GM23338 (cell line): ENCODE measurements at regions not wholly inside any gene's neighbourhood (a gene's known extent, or its start where the extent isn't known, plus 50 kb on each side); places are given as distances from the start of the nearest gene placed in this dataset.

Experiments
- ATAC-seq: fragments of 200-7000 bp; cut with Tn5 transposase; 3 replicates; pipeline ENCODE4 v1.9.1; 2020
- DNase-seq: peaks from one replicate; pipeline ENCODE4 v3.0.0-alpha.2; 2015; ENCODE audit warnings: low spot score
- H2AFZ ChIP-seq: fragments of 200-600 bp; sonication (generic); 2 replicates; pipeline ENCODE4 v1.8.0; 2016; ENCODE audit warnings: antibody characterized with exemption, mild to moderate bottlenecking, moderate library complexity
- H3F3A ChIP-seq: fragments of 200-600 bp; sonication (generic); replicated peaks from 2 replicates; pipeline ENCODE4 v1.8.0; 2017; ENCODE audit warnings: antibody characterized with exemption, mixed run types, low read depth
- H3K27ac ChIP-seq: fragments of 200-600 bp; sonication (generic); 2 replicates; pipeline ENCODE4 v1.6.1; 2016; ENCODE audit warnings: low read depth
- H3K27me3 ChIP-seq: fragments of 200-600 bp; sonication (generic); 2 replicates; pipeline ENCODE4 v1.8.0; 2016; ENCODE audit warnings: mild to moderate bottlenecking, mixed run types, moderate library complexity; ENCODE audit not compliant: insufficient read depth
- H3K36me3 ChIP-seq: fragments of 200-600 bp; sonication (generic); 2 replicates; pipeline ENCODE4 v1.8.0; 2016; ENCODE audit warnings: mild to moderate bottlenecking; ENCODE audit not compliant: insufficient read depth
- H3K4me1 ChIP-seq: fragments of 200-600 bp; sonication (generic); 2 replicates; pipeline ENCODE4 v1.8.0; 2016; ENCODE audit warnings: mild to moderate bottlenecking, moderate library complexity; ENCODE audit not compliant: insufficient read depth
- H3K4me2 ChIP-seq: fragments of 200-600 bp; sonication (generic); 2 replicates; pipeline ENCODE4 v1.7.1; 2017; ENCODE audit warnings: mixed run types
- H3K4me3 ChIP-seq: fragments of 200-600 bp; sonication (generic); 2 replicates; pipeline ENCODE4 v1.6.1; 2016; ENCODE audit warnings: mixed run types
- H3K79me2 ChIP-seq: fragments of 200-600 bp; sonication (generic); replicated peaks from 2 replicates; pipeline ENCODE4 v1.8.0; 2017; ENCODE audit warnings: mild to moderate bottlenecking; ENCODE audit not compliant: insufficient read depth
- H3K9me2 ChIP-seq: fragments of 200-600 bp; sonication (generic); 2 replicates; pipeline ENCODE4 v1.8.0; 2017; ENCODE audit not compliant: insufficient read depth
- H4K20me1 ChIP-seq: fragments of 200-600 bp; sonication (generic); replicated peaks from 2 replicates; pipeline ENCODE4 v1.8.0; 2017; ENCODE audit warnings: mild to moderate bottlenecking; ENCODE audit not compliant: insufficient read depth
- H3K27ac Mint-ChIP-seq: 2 replicates; pipeline ENCODE4 v1.8.0; 2020; ENCODE audit warnings: inconsistent platforms, mild to moderate bottlenecking, moderate library complexity, mixed read lengths
- H3K27me3 Mint-ChIP-seq: 3 replicates; pipeline ENCODE4 v1.8.0; 2022; ENCODE audit warnings: low read depth, mild to moderate bottlenecking, moderate library complexity, mixed read lengths, inconsistent platforms; ENCODE audit not compliant: insufficient read depth, poor library complexity
- H3K36me3 Mint-ChIP-seq: 3 replicates; pipeline ENCODE4 v1.8.0; 2021; ENCODE audit warnings: low read depth, mild to moderate bottlenecking, inconsistent platforms, moderate library complexity, mixed read lengths
- H3K4me1 Mint-ChIP-seq: 3 replicates; pipeline ENCODE4 v1.8.0; 2020; ENCODE audit warnings: mild to moderate bottlenecking, inconsistent platforms, mixed read lengths
- H3K4me3 Mint-ChIP-seq: 3 replicates; pipeline ENCODE4 v1.8.0; 2021; ENCODE audit warnings: moderate library complexity, mild to moderate bottlenecking, inconsistent platforms, mixed read lengths
- H3K9me3 Mint-ChIP-seq: 3 replicates; pipeline ENCODE4 v1.8.0; 2020; ENCODE audit warnings: moderate library complexity, mild to moderate bottlenecking, inconsistent platforms, mixed read lengths
- CREB1 ChIP-seq: fragments of 250-450 bp; sonication (Bioruptor Pico); IDR thresholded peaks from 2 replicates; pipeline ENCODE4 v1.5.0; 2020; ENCODE audit warnings: low read depth, mild to moderate bottlenecking, moderate library complexity
- ETS1 ChIP-seq: IDR thresholded peaks from 2 replicates; pipeline ENCODE4 v1.6.1; 2016; ENCODE audit warnings: antibody characterized with exemption
- EZH2phosphoT487 ChIP-seq: fragments of 200-600 bp; sonication (generic); IDR thresholded peaks from one replicate; pipeline ENCODE4 v1.8.1; 2018; ENCODE audit warnings: antibody characterized with exemption; ENCODE audit not compliant: unreplicated experiment
- JUNB ChIP-seq: IDR thresholded peaks from one replicate; pipeline ENCODE4 v1.6.1; 2016; ENCODE audit warnings: antibody characterized with exemption; ENCODE audit not compliant: unreplicated experiment
- NANOG ChIP-seq: IDR thresholded peaks from 2 replicates; pipeline ENCODE4 v1.6.1; 2016; ENCODE audit warnings: antibody characterized with exemption, borderline replicate concordance
- POLR2AphosphoS5 ChIP-seq: IDR thresholded peaks from 2 replicates; pipeline ENCODE4 v1.6.1; 2016; ENCODE audit warnings: antibody characterized with exemption, low read depth
- REST ChIP-seq: IDR thresholded peaks from one replicate; pipeline ENCODE4 v1.6.1; 2018; ENCODE audit warnings: antibody characterized with exemption; ENCODE audit not compliant: unreplicated experiment
- STAT1 ChIP-seq: IDR thresholded peaks from one replicate; pipeline ENCODE4 v1.6.1; 2016; ENCODE audit warnings: antibody characterized with exemption; ENCODE audit not compliant: unreplicated experiment
- ZNF114 ChIP-seq: fragments of 250-450 bp; sonication (Bioruptor Pico); IDR thresholded peaks from 2 replicates; pipeline ENCODE4 v1.5.0; 2020; ENCODE audit warnings: mild to moderate bottlenecking, moderate library complexity
- ZNF331 ChIP-seq: fragments of 250-450 bp; sonication (Bioruptor Pico); IDR thresholded peaks from 2 replicates; pipeline ENCODE4 v1.5.0; 2020; ENCODE audit warnings: low read depth, mild to moderate bottlenecking, moderate library complexity
- ZNF462 ChIP-seq: fragments of 250-450 bp; sonication (Bioruptor Pico); IDR thresholded peaks from 2 replicates; pipeline ENCODE4 v1.5.0; 2020; ENCODE audit warnings: mild to moderate bottlenecking, moderate library complexity

- TF ChIP-seq REST: no peak
- no peak for TF ChIP-seq EZH2phosphoT487
Observed at GRCh38 chr7:106486331-106486730, 174.6 kb downstream of the CCDC71L start (continued).

GRCh38 chr7:106485919-106486318, 175.0 kb downstream of the CCDC71L start:
- H3K27ac ChIP-seq: no peak overlapping the region
- H3K27me3 ChIP-seq: no peaks in the 10 kb centered on the region
- no peak overlapping the region for H3K4me2 ChIP-seq
- H3K36me3 ChIP-seq: no peaks in the 10 kb centered on the region
- H3K27me3 Mint-ChIP-seq: peaks cover 2% of the 10 kb centered on the region
- H3K9me2 ChIP-seq: no peaks in the 10 kb centered on the region
- no peak overlapping the region for H3K4me3 ChIP-seq
- no peak overlapping the region; the same call in 1 of the 2 replicates for H2AFZ ChIP-seq
- no peak overlapping the region for H3K27ac Mint-ChIP-seq
- DNase-seq: no peak
- H3K4me1 ChIP-seq: no peaks in the 10 kb centered on the region
- H3K9me3 Mint-ChIP-seq: peaks cover 6% of the 10 kb centered on the region; the same call in 1 of the 3 replicates
- no peak for ATAC-seq
- no peaks in the 10 kb centered on the region for H4K20me1 ChIP-seq
- no peak overlapping the region for H3K4me3 Mint-ChIP-seq
- no peaks in the 10 kb centered on the region for H3F3A ChIP-seq
- no peaks in the 10 kb centered on the region for H3K36me3 Mint-ChIP-seq
- H3K79me2 ChIP-seq: no peaks in the 10 kb centered on the region
- H3K4me1 Mint-ChIP-seq: no peaks in the 10 kb centered on the region; the same call in 2 of the 3 replicates
- no peak for TF ChIP-seq EZH2phosphoT487
- no peak for TF ChIP-seq ETS1
- TF ChIP-seq ZNF462 (CRISPR knock-in tag): no peak
- no peak for TF ChIP-seq POLR2AphosphoS5
- TF ChIP-seq ZNF331 (CRISPR knock-in tag): no peak
- TF ChIP-seq REST: no peak
- TF ChIP-seq JUNB: no peak
- TF ChIP-seq ZNF114 (CRISPR knock-in tag): no peak
- TF ChIP-seq STAT1: no peak
- TF ChIP-seq CREB1 (CRISPR knock-in tag): no peak
- TF ChIP-seq NANOG: no peak
